GM23338 (cell line): ENCODE measurements at regions not wholly inside any gene's neighbourhood (a gene's known extent, or its start where the extent isn't known, plus 50 kb on each side); places are given as distances from the start of the nearest gene placed in this dataset.

Experiments
- ATAC-seq: fragments of 200-7000 bp; cut with Tn5 transposase; 3 replicates; pipeline ENCODE4 v1.9.1; 2020
- DNase-seq: peaks from one replicate; pipeline ENCODE4 v3.0.0-alpha.2; 2015; ENCODE audit warnings: low spot score
- H2AFZ ChIP-seq: fragments of 200-600 bp; sonication (generic); 2 replicates; pipeline ENCODE4 v1.8.0; 2016; ENCODE audit warnings: antibody characterized with exemption, mild to moderate bottlenecking, moderate library complexity
- H3F3A ChIP-seq: fragments of 200-600 bp; sonication (generic); replicated peaks from 2 replicates; pipeline ENCODE4 v1.8.0; 2017; ENCODE audit warnings: antibody characterized with exemption, mixed run types, low read depth
- H3K27ac ChIP-seq: fragments of 200-600 bp; sonication (generic); 2 replicates; pipeline ENCODE4 v1.6.1; 2016; ENCODE audit warnings: low read depth
- H3K27me3 ChIP-seq: fragments of 200-600 bp; sonication (generic); 2 replicates; pipeline ENCODE4 v1.8.0; 2016; ENCODE audit warnings: mild to moderate bottlenecking, mixed run types, moderate library complexity; ENCODE audit not compliant: insufficient read depth
- H3K36me3 ChIP-seq: fragments of 200-600 bp; sonication (generic); 2 replicates; pipeline ENCODE4 v1.8.0; 2016; ENCODE audit warnings: mild to moderate bottlenecking; ENCODE audit not compliant: insufficient read depth
- H3K4me1 ChIP-seq: fragments of 200-600 bp; sonication (generic); 2 replicates; pipeline ENCODE4 v1.8.0; 2016; ENCODE audit warnings: mild to moderate bottlenecking, moderate library complexity; ENCODE audit not compliant: insufficient read depth
- H3K4me2 ChIP-seq: fragments of 200-600 bp; sonication (generic); 2 replicates; pipeline ENCODE4 v1.7.1; 2017; ENCODE audit warnings: mixed run types
- H3K4me3 ChIP-seq: fragments of 200-600 bp; sonication (generic); 2 replicates; pipeline ENCODE4 v1.6.1; 2016; ENCODE audit warnings: mixed run types
- H3K79me2 ChIP-seq: fragments of 200-600 bp; sonication (generic); replicated peaks from 2 replicates; pipeline ENCODE4 v1.8.0; 2017; ENCODE audit warnings: mild to moderate bottlenecking; ENCODE audit not compliant: insufficient read depth
- H3K9me2 ChIP-seq: fragments of 200-600 bp; sonication (generic); 2 replicates; pipeline ENCODE4 v1.8.0; 2017; ENCODE audit not compliant: insufficient read depth
- H4K20me1 ChIP-seq: fragments of 200-600 bp; sonication (generic); replicated peaks from 2 replicates; pipeline ENCODE4 v1.8.0; 2017; ENCODE audit warnings: mild to moderate bottlenecking; ENCODE audit not compliant: insufficient read depth
- H3K27ac Mint-ChIP-seq: 2 replicates; pipeline ENCODE4 v1.8.0; 2020; ENCODE audit warnings: inconsistent platforms, mild to moderate bottlenecking, moderate library complexity, mixed read lengths
- H3K27me3 Mint-ChIP-seq: 3 replicates; pipeline ENCODE4 v1.8.0; 2022; ENCODE audit warnings: low read depth, mild to moderate bottlenecking, moderate library complexity, mixed read lengths, inconsistent platforms; ENCODE audit not compliant: insufficient read depth, poor library complexity
- H3K36me3 Mint-ChIP-seq: 3 replicates; pipeline ENCODE4 v1.8.0; 2021; ENCODE audit warnings: low read depth, mild to moderate bottlenecking, inconsistent platforms, moderate library complexity, mixed read lengths
- H3K4me1 Mint-ChIP-seq: 3 replicates; pipeline ENCODE4 v1.8.0; 2020; ENCODE audit warnings: mild to moderate bottlenecking, inconsistent platforms, mixed read lengths
- H3K4me3 Mint-ChIP-seq: 3 replicates; pipeline ENCODE4 v1.8.0; 2021; ENCODE audit warnings: moderate library complexity, mild to moderate bottlenecking, inconsistent platforms, mixed read lengths
- H3K9me3 Mint-ChIP-seq: 3 replicates; pipeline ENCODE4 v1.8.0; 2020; ENCODE audit warnings: moderate library complexity, mild to moderate bottlenecking, inconsistent platforms, mixed read lengths
- CTCF ChIP-seq, 2 experiments: fragments of 200-600 bp in 1 of 2; sonication (generic) in 1 of 2; conservative IDR thresholded peaks; 2 replicates each; pipeline versions ENCODE4 v1.5.1 to v1.6.1; 2016 to 2017; ENCODE audit warnings: antibody characterized with exemption in 2 of 2, low read depth in 2 of 2, mild to moderate bottlenecking in 2 of 2, moderate library complexity in 1 of 2
- ETS1 ChIP-seq: IDR thresholded peaks from 2 replicates; pipeline ENCODE4 v1.6.1; 2016; ENCODE audit warnings: antibody characterized with exemption
- EZH2phosphoT487 ChIP-seq: fragments of 200-600 bp; sonication (generic); IDR thresholded peaks from one replicate; pipeline ENCODE4 v1.8.1; 2018; ENCODE audit warnings: antibody characterized with exemption; ENCODE audit not compliant: unreplicated experiment
- JUNB ChIP-seq: IDR thresholded peaks from one replicate; pipeline ENCODE4 v1.6.1; 2016; ENCODE audit warnings: antibody characterized with exemption; ENCODE audit not compliant: unreplicated experiment
- POLR2AphosphoS5 ChIP-seq: IDR thresholded peaks from 2 replicates; pipeline ENCODE4 v1.6.1; 2016; ENCODE audit warnings: antibody characterized with exemption, low read depth
- STAT1 ChIP-seq: IDR thresholded peaks from one replicate; pipeline ENCODE4 v1.6.1; 2016; ENCODE audit warnings: antibody characterized with exemption; ENCODE audit not compliant: unreplicated experiment
- ZNF114 ChIP-seq: fragments of 250-450 bp; sonication (Bioruptor Pico); IDR thresholded peaks from 2 replicates; pipeline ENCODE4 v1.5.0; 2020; ENCODE audit warnings: mild to moderate bottlenecking, moderate library complexity
- TF ChIP-seq, protein P1 (sequence below): IDR thresholded peaks from one replicate; pipeline ENCODE4 v1.6.1; 2018; ENCODE audit warnings: antibody characterized with exemption; ENCODE audit not compliant: unreplicated experiment
- TF ChIP-seq, protein P2 (sequence below): fragments of 250-450 bp; sonication (Bioruptor Pico); IDR thresholded peaks from 2 replicates; pipeline ENCODE4 v1.5.0; 2020; ENCODE audit warnings: mild to moderate bottlenecking, moderate library complexity

DNA sequence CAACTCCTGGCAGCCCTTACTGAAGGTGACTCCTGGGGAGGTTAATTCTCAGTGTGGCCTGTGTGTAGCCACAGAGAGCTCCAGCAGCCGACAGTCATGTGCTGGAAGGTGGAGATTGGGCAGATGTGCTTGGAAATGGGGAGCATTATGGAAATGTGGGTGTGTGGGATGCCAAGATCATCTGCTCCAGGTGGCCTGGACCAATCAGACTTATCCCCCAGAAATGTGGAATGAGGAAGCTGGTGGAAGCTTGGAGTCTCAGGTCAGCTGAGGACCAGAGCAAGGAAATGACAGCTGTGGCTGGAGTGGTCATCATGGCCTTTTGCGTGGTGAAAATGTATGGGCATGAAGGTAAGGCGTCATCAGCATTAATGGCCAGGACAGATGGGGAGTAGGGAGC, 234.0 kb downstream of the MIAT start (continued):
- no peak for TF ChIP-seq JUNB
- TF ChIP-seq, protein P1, sequence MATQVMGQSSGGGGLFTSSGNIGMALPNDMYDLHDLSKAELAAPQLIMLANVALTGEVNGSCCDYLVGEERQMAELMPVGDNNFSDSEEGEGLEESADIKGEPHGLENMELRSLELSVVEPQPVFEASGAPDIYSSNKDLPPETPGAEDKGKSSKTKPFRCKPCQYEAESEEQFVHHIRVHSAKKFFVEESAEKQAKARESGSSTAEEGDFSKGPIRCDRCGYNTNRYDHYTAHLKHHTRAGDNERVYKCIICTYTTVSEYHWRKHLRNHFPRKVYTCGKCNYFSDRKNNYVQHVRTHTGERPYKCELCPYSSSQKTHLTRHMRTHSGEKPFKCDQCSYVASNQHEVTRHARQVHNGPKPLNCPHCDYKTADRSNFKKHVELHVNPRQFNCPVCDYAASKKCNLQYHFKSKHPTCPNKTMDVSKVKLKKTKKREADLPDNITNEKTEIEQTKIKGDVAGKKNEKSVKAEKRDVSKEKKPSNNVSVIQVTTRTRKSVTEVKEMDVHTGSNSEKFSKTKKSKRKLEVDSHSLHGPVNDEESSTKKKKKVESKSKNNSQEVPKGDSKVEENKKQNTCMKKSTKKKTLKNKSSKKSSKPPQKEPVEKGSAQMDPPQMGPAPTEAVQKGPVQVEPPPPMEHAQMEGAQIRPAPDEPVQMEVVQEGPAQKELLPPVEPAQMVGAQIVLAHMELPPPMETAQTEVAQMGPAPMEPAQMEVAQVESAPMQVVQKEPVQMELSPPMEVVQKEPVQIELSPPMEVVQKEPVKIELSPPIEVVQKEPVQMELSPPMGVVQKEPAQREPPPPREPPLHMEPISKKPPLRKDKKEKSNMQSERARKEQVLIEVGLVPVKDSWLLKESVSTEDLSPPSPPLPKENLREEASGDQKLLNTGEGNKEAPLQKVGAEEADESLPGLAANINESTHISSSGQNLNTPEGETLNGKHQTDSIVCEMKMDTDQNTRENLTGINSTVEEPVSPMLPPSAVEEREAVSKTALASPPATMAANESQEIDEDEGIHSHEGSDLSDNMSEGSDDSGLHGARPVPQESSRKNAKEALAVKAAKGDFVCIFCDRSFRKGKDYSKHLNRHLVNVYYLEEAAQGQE, result no peak

DNA sequence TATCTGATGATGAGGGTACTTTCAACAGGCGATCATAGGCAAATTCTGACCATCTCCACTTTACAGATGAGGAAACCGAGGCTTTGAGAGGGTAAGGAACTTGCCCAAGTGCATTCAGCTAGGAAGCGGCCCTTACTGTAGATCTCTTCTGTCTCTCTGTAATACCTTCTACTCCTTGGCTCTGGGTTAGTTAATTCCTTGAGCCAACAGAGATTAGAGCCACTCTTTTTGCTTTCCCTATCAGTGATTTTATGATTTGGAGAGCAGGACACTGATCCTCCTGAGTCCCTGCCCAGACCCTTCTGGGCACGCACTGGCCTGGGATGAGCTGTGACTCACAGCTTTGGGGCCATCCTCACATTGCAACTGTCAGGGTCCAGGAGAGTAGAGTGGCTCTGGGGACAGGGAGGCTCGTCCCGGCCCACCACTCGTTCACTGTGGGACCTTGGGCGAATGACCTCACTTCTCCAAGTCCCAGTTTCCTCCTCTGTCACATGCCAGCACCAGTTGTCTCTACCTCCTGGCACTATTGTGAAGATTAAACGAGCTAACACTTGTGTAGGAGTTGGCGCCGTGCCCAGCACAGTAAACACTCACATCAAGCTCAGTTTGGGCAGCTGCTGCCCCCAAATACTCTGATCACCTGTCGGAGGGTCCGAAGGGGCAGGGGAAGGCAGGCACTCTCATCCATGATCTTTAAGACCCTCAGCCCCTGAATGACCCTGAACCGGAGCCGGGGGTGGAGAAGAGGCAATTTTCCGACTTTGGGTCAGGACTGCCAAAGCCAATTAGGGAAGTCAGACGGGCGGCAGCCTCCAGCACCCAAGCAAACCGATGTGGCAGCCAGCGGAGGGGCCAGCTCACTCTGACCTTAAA, 235.0 kb downstream of the MIAT start:
- Histone ChIP-seq H3K9me2 (no peaks in the 10 kb centered on the region), H3K4me3 (no peak overlapping the region), H3K4me1 (peaks cover 36% of the 10 kb centered on the region), H3K36me3 (no peaks in the 10 kb centered on the region), H3K79me2 (no peaks in the 10 kb centered on the region), H3K4me2 (peak overlapping the region; percentile 53; the same call in 1 of the 2 replicates), H3K27me3 (no peaks in the 10 kb centered on the region), H3K27ac (no peak overlapping the region), H3F3A (peaks cover 4% of the 10 kb centered on the region; the same call in 1 of the 2 replicates), H4K20me1 (no peaks in the 10 kb centered on the region), H2AFZ (no peak overlapping the region)
- ATAC-seq, result no peak
- Mint-ChIP-seq H3K27me3 (peaks cover 8% of the 10 kb centered on the region), H3K9me3 (no peaks in the 10 kb centered on the region), H3K4me3 (no peak overlapping the region), H3K27ac (no peak overlapping the region), H3K4me1 (peaks cover 51% of the 10 kb centered on the region), H3K36me3 (no peaks in the 10 kb centered on the region)
- no peak for DNase-seq
- TF ChIP-seq JUNB, result no peak
- TF ChIP-seq ZNF114 (CRISPR knock-in tag), result no peak
- TF ChIP-seq, protein P2, sequence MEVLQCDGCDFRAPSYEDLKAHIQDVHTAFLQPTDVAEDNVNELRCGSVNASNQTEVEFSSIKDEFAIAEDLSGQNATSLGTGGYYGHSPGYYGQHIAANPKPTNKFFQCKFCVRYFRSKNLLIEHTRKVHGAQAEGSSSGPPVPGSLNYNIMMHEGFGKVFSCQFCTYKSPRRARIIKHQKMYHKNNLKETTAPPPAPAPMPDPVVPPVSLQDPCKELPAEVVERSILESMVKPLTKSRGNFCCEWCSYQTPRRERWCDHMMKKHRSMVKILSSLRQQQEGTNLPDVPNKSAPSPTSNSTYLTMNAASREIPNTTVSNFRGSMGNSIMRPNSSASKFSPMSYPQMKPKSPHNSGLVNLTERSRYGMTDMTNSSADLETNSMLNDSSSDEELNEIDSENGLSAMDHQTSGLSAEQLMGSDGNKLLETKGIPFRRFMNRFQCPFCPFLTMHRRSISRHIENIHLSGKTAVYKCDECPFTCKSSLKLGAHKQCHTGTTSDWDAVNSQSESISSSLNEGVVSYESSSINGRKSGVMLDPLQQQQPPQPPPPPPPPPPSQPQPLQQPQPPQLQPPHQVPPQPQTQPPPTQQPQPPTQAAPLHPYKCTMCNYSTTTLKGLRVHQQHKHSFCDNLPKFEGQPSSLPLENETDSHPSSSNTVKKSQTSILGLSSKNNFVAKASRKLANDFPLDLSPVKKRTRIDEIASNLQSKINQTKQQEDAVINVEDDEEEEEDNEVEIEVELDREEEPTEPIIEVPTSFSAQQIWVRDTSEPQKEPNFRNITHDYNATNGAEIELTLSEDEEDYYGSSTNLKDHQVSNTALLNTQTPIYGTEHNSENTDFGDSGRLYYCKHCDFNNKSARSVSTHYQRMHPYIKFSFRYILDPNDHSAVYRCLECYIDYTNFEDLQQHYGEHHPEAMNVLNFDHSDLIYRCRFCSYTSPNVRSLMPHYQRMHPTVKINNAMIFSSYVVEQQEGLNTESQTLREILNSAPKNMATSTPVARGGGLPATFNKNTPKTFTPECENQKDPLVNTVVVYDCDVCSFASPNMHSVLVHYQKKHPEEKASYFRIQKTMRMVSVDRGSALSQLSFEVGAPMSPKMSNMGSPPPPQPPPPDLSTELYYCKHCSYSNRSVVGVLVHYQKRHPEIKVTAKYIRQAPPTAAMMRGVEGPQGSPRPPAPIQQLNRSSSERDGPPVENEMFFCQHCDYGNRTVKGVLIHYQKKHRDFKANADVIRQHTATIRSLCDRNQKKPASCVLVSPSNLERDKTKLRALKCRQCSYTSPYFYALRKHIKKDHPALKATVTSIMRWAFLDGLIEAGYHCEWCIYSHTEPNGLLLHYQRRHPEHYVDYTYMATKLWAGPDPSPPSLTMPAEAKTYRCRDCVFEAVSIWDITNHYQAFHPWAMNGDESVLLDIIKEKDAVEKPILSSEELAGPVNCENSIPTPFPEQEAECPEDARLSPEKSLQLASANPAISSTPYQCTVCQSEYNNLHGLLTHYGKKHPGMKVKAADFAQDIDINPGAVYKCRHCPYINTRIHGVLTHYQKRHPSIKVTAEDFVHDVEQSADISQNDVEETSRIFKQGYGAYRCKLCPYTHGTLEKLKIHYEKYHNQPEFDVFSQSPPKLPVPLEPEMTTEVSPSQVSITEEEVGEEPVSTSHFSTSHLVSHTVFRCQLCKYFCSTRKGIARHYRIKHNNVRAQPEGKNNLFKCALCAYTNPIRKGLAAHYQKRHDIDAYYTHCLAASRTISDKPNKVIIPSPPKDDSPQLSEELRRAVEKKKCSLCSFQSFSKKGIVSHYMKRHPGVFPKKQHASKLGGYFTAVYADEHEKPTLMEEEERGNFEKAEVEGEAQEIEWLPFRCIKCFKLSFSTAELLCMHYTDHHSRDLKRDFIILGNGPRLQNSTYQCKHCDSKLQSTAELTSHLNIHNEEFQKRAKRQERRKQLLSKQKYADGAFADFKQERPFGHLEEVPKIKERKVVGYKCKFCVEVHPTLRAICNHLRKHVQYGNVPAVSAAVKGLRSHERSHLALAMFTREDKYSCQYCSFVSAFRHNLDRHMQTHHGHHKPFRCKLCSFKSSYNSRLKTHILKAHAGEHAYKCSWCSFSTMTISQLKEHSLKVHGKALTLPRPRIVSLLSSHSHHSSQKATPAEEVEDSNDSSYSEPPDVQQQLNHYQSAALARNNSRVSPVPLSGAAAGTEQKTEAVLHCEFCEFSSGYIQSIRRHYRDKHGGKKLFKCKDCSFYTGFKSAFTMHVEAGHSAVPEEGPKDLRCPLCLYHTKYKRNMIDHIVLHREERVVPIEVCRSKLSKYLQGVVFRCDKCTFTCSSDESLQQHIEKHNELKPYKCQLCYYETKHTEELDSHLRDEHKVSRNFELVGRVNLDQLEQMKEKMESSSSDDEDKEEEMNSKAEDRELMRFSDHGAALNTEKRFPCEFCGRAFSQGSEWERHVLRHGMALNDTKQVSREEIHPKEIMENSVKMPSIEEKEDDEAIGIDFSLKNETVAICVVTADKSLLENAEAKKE (CRISPR knock-in tag), result no peak
- TF ChIP-seq STAT1, result no peak
- TF ChIP-seq POLR2AphosphoS5, result no peak
- no peak for TF ChIP-seq EZH2phosphoT487
- no peak for TF ChIP-seq ETS1
- no peak for TF ChIP-seq CTCF (conservative IDR thresholded peaks at IDR 0.05; ENCODE audit: low read depth in 2 of 2)
